Heart left ventricle (tissue), 13 donors: ENCODE measurements at regions not wholly inside any gene's neighbourhood (a gene's known extent, or its start where the extent isn't known, plus 50 kb on each side); places are given as distances from the start of the nearest gene placed in this dataset.

Experiments
- CTCF ChIP-seq, 12 donors: fragments of 200-600 bp; sonication (generic) in 4 of 12; IDR thresholded peaks; one replicate each; pipeline versions ENCODE4 v1.5.0 to v1.8.0; 2018 to 2022; ENCODE audit warnings: antibody characterized with exemption in 12 of 12, mild to moderate bottlenecking in 5 of 12
- POLR2A ChIP-seq, 2 donors: fragments of 450-650 bp; IDR thresholded peaks; one replicate each; pipeline ENCODE4 v1.6.1; 2017; ENCODE audit warnings: antibody characterized with exemption in 2 of 2, mild to moderate bottlenecking in 2 of 2, moderate library complexity in 2 of 2
- donor health status: ischemic (EF 13 %, LVEDD 7.1; RV severe dilation, severe dysfunction).
- donor health status: DM: no; HTN: yes; CAD: no.
- donor health status: DM: no; HTN: no; CAD: no.
- donor health status: ischemic (EF 25% LVEDD 6.9; RV normal size, moderate dysfunction).
- donor health status: ischemic (EF 25% LVEDD 5.7; RV mildly dilated, moderate dysfunction).
- donor health status: ischemic (EF 35%, LVEDD 5.7; RV mildly dilated, moderate dysfunction).
- donor health status: nonischemic (EF 11% LVEDD 7.7; RV severe dilation, severe dysfunction).
- donor health status: DM: yes; HTN: yes; CAD: no.
- donor health status: PGD.
- donor health status: ischemic (EF 29% LVEDD 5.4; RV normal size, mild dysfunction).
- donor health status: nonischemic (EF 23%, LVEDD 6.1; RV moderate dilation, normal function).

- no peak for TF ChIP-seq POLR2A (IDR thresholded peaks at IDR 0.05)
- TF ChIP-seq CTCF (IDR thresholded peaks at IDR 0.05): no peak
Measured at GRCh38 chr17:14760719-14761411, 460.0 kb downstream of the HS3ST3B1 start.
